Neuronal stem cell (in vitro differentiated cells): ENCODE measurements at regions not wholly inside any gene's neighbourhood (a gene's known extent, or its start where the extent isn't known, plus 50 kb on each side); places are given as distances from the start of the nearest gene placed in this dataset.

Experiments used
- DNase-seq: peaks from one replicate; pipeline ENCODE4 v3.0.0-alpha.2; 2013; ENCODE audit warnings: low spot score
- H2AFZ ChIP-seq: one replicate; pipeline ENCODE4 v1.6.1; 2013; ENCODE audit warnings: mild to moderate bottlenecking, low read length, inconsistent platforms
- H2AK5ac ChIP-seq: 2 replicates; pipeline ENCODE4 v1.6.1; 2013; ENCODE audit warnings: low read depth, mild to moderate bottlenecking, inconsistent platforms, low read length, moderate library complexity, mixed read lengths
- H2BK120ac ChIP-seq: 2 replicates; pipeline ENCODE4 v1.6.1; 2013; ENCODE audit warnings: low read depth, mild to moderate bottlenecking, inconsistent platforms, low read length, moderate library complexity, mixed read lengths
- H2BK12ac ChIP-seq: one replicate; pipeline ENCODE4 v1.6.1; 2013; ENCODE audit warnings: low read length, inconsistent platforms
- H2BK15ac ChIP-seq: 2 replicates; pipeline ENCODE4 v1.6.1; 2013; ENCODE audit warnings: mild to moderate bottlenecking, low read length, inconsistent platforms, mixed read lengths
- H2BK5ac ChIP-seq: one replicate; pipeline ENCODE4 v1.6.1; 2013; ENCODE audit warnings: inconsistent platforms, mild to moderate bottlenecking, low read length, moderate library complexity
- H3K14ac ChIP-seq: one replicate; pipeline ENCODE4 v1.6.1; 2013; ENCODE audit warnings: low read length, inconsistent platforms
- H3K18ac ChIP-seq: 2 replicates; pipeline ENCODE4 v1.6.1; 2013; ENCODE audit warnings: low read length, inconsistent platforms
- H3K23ac ChIP-seq: 2 replicates; pipeline ENCODE4 v1.6.1; 2013; ENCODE audit warnings: low read depth, mild to moderate bottlenecking, mixed read lengths, low read length, inconsistent platforms; ENCODE audit not compliant: poor library complexity
- H3K27ac ChIP-seq: replicated peaks from 3 replicates; pipeline ENCODE4 v1.5.1; 2013; ENCODE audit warnings: low read length, inconsistent platforms
- H3K27me3 ChIP-seq, 3 experiments: 2 replicates each; pipeline ENCODE4 v1.6.1; 2013; ENCODE audit warnings: low read length in 3 of 3, mild to moderate bottlenecking in 2 of 3, inconsistent platforms in 1 of 3, low read depth in 1 of 3, mixed read lengths in 1 of 3, moderate library complexity in 1 of 3; ENCODE audit not compliant: control insufficient read depth in 3 of 3, insufficient read depth in 3 of 3
- H3K36me3 ChIP-seq, 2 donors: replicated peaks in 1 of 2; 2 replicates each; pipeline ENCODE4 v1.6.1; 2013; ENCODE audit warnings: low read length in 2 of 2; ENCODE audit not compliant: control insufficient read depth in 2 of 2, insufficient read depth in 2 of 2
- H3K4ac ChIP-seq: 2 replicates; pipeline ENCODE4 v1.6.1; 2013; ENCODE audit warnings: inconsistent platforms, mild to moderate bottlenecking, low read length, moderate library complexity
- H3K4me1 ChIP-seq, 2 donors: 1 replicate in 1 of 2; 2 replicates in 1 of 2; pipeline ENCODE4 v1.6.1; 2013; ENCODE audit warnings: low read length in 2 of 2, low read depth in 1 of 2; ENCODE audit not compliant: control insufficient read depth in 2 of 2, insufficient read depth in 1 of 2
- H3K4me2 ChIP-seq: one replicate; pipeline ENCODE4 v1.6.1; 2013; ENCODE audit warnings: mild to moderate bottlenecking, low read length, inconsistent platforms; ENCODE audit not compliant: insufficient read depth, poor library complexity, severe bottlenecking
- H3K4me3 ChIP-seq, 2 donors: 2 replicates each; pipeline ENCODE4 v1.5.1; 2013; ENCODE audit warnings: low read length in 2 of 2, mild to moderate bottlenecking in 2 of 2, inconsistent platforms in 1 of 2, moderate library complexity in 1 of 2
- H3K79me1 ChIP-seq: one replicate; pipeline ENCODE4 v1.6.1; 2013; ENCODE audit warnings: low read depth, mild to moderate bottlenecking, inconsistent platforms, low read length, moderate library complexity
- H3K9ac ChIP-seq: one replicate; pipeline ENCODE4 v1.6.1; 2013; ENCODE audit warnings: mild to moderate bottlenecking, low read depth, low read length, inconsistent platforms; ENCODE audit not compliant: poor library complexity
- H3K9me3 ChIP-seq, 2 donors: replicated peaks in 1 of 2; 2 replicates each; pipeline versions ENCODE3 to v1.6.1; 2013; ENCODE audit warnings: low read length in 2 of 2, mild to moderate bottlenecking in 2 of 2, inconsistent platforms in 1 of 2, low read depth in 1 of 2, mixed read lengths in 1 of 2, moderate library complexity in 1 of 2; ENCODE audit not compliant: control insufficient read depth in 2 of 2, insufficient read depth in 1 of 2
- H4K8ac ChIP-seq: one replicate; pipeline ENCODE4 v1.6.1; 2013; ENCODE audit warnings: low read depth, mild to moderate bottlenecking, inconsistent platforms, low read length, moderate library complexity
- H4K91ac ChIP-seq: one replicate; pipeline ENCODE4 v1.6.1; 2013; ENCODE audit warnings: low read length, low read depth, mild to moderate bottlenecking, inconsistent platforms; ENCODE audit not compliant: poor library complexity
- WGBS, 2 donors: extraction: QIAGEN DNeasy Blood & Tissue Kit; methylation state at CpG; one replicate each; pipeline ENCODE4 v1.1.7; 2013; ENCODE audit warnings: missing lambda C conversion rate in 2 of 2, mixed read lengths in 1 of 2; ENCODE audit not compliant: insufficient read length in 2 of 2, insufficient replicate concordance in 1 of 2; ENCODE audit errors: extremely low coverage in 2 of 2; 5-methylcytosine and 5-hydroxymethylcytosine counted together

DNA sequence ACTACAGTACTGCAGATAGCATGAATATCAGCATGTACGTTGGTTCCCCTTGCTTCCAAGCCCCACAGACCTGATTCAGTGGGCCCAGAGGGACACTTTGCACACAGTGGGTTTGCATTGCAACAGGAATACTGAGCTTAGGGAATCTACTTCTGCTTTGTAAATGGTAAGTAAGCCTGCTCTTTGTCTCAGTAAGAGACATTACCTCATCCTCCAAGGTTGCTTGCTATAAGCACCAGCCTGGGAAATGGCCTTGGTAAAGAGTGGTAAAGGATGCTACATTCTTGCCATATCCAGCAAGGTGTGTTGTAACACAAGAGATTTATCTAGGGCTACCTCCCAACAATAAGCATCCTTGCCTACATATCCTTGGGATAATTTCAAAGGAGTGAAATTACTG is 730.5 kb downstream of the INHBA start:
- no peaks in the 10 kb centered on the region for H3K36me3 ChIP-seq
- H4K8ac ChIP-seq, result no peak overlapping the region
- no peak for DNase-seq
- H2AFZ ChIP-seq, result no peak overlapping the region
- H3K23ac ChIP-seq, result no peak overlapping the region
- H3K79me1 ChIP-seq, result no peaks in the 10 kb centered on the region
- no peak overlapping the region for H2AK5ac ChIP-seq
- no peaks in the 10 kb centered on the region for H3K27me3 ChIP-seq
- no peak overlapping the region for H3K4ac ChIP-seq
- no peak overlapping the region for H3K27ac ChIP-seq
- no CpG with 5 or more reads among the region's 1 CpG for WGBS, 2 donors
- no peak overlapping the region for H2BK12ac ChIP-seq
- no peak overlapping the region for H3K14ac ChIP-seq
- no peak overlapping the region for H3K4me3 ChIP-seq
- no peaks in the 10 kb centered on the region for H3K4me1 ChIP-seq
- no peak overlapping the region for H2BK15ac ChIP-seq
- H4K91ac ChIP-seq, result no peak overlapping the region
- H3K18ac ChIP-seq, result no peak overlapping the region
- H3K9me3 ChIP-seq, result no peaks in the 10 kb centered on the region
- H2BK5ac ChIP-seq, result no peak overlapping the region
- no peak overlapping the region for H3K9ac ChIP-seq
- H3K4me2 ChIP-seq, result no peak overlapping the region
- no peak overlapping the region for H2BK120ac ChIP-seq

DNA sequence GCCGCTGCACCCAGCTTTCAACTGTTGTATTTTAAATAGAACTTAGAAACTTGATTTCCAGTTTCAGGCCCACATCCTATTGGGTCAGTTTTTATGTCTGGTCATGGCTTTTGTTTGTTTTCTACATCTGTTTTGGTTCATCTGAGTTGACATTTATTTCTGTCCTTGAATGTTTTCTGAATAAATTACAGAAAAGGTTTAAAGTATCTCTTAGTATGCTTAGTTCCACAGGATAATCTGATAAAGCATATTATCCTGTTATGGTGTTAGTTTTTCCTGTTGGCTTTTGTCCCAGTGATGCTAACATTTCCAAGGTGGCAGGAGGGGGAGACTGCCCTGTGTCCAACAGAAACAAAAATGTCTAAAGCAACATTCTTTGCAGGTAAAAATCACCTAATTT is 733.2 kb downstream of the INHBA start:
- H3K4ac ChIP-seq, result no peak overlapping the region
- H3K4me3 ChIP-seq, result no peak overlapping the region
- no peak overlapping the region for H2AFZ ChIP-seq
- no peak overlapping the region for H3K14ac ChIP-seq
- H2AK5ac ChIP-seq, result no peak overlapping the region
- no peak overlapping the region for H3K23ac ChIP-seq
- no peak overlapping the region for H3K27ac ChIP-seq
- H4K91ac ChIP-seq, result no peak overlapping the region
- no peak overlapping the region for H2BK15ac ChIP-seq
- DNase-seq, result no peak
- H3K9ac ChIP-seq, result no peak overlapping the region
- no CpG with 5 or more reads among the region's 1 CpG for WGBS, 2 donors
- H3K18ac ChIP-seq, result no peak overlapping the region
- H3K36me3 ChIP-seq, result no peaks in the 10 kb centered on the region
- H3K9me3 ChIP-seq, result no peaks in the 10 kb centered on the region
- no peaks in the 10 kb centered on the region for H3K79me1 ChIP-seq
- peaks cover 2 to 6% of the 10 kb centered on the region in 2 donors for H3K4me1 ChIP-seq
- H2BK120ac ChIP-seq, result no peak overlapping the region
- H2BK12ac ChIP-seq, result no peak overlapping the region
- H3K4me2 ChIP-seq, result no peak overlapping the region
- no peak overlapping the region for H2BK5ac ChIP-seq
- H3K27me3 ChIP-seq, result no peaks in the 10 kb centered on the region
- no peak overlapping the region for H4K8ac ChIP-seq

DNA sequence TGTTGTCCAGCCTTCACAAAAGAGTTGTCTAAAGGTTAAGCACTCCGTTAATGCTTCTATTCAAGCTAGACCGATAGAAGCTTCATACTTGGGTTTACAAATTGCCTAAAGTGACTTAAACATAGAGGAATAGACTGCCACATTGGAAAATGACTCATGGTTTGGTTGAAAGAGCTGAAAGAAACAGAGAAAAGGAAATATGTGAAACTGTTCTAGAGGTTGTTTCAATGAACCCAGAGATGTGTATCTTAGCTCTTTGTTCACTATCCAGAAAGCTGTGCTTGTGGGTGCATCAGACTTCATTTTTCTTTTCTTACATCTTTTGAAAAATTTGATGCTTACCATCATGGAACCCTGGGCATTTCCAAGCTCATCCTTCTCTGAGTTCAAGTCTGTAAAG is 736.2 kb downstream of the INHBA start:
- Histone ChIP-seq H3K23ac (no peak overlapping the region), H3K27me3 (no peaks in the 10 kb centered on the region), H3K9me3 (no peaks in the 10 kb centered on the region), H2BK12ac (no peak overlapping the region), H4K8ac (no peak overlapping the region), H2AFZ (no peak overlapping the region), H3K79me1 (no peaks in the 10 kb centered on the region), H3K4me1 (peaks cover 2 to 7% of the 10 kb centered on the region in 2 donors), H4K91ac (no peak overlapping the region), H3K4ac (no peak overlapping the region), H3K36me3 (no peaks in the 10 kb centered on the region), H3K18ac (no peak overlapping the region), H2AK5ac (no peak overlapping the region), H3K9ac (no peak overlapping the region), H3K4me3 (no peak overlapping the region), H3K27ac (no peak overlapping the region), H2BK5ac (no peak overlapping the region), H3K4me2 (no peak overlapping the region), H2BK15ac (no peak overlapping the region), H2BK120ac (no peak overlapping the region), H3K14ac (no peak overlapping the region)
- no peak for DNase-seq
- WGBS, 2 donors, result no CpG with 5 or more reads among the region's 2 CpGs

DNA sequence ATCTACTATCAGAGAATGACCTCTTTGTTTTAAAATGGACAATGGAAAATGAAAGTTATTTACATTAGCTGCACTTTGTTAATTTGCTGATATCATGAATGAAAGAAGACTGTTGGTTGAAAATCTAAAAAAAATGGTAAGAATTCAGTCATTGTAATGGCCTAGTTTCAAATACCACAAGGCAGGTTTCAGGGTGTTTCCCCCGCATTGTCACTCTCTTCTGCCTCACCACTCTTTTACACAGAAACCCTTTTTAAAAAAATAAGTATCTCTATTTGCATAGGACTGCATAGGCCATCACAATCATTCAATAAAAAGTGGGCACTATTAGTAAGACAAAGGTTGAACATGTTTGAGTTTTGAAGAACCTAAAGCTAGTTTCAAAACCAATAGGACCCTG is 737.1 kb downstream of the INHBA start:
- no peaks in the 10 kb centered on the region for H3K27me3 ChIP-seq
- no peak overlapping the region for H3K27ac ChIP-seq
- no peak for DNase-seq
- H3K9ac ChIP-seq, result no peak overlapping the region
- no peak overlapping the region for H3K14ac ChIP-seq
- H3K18ac ChIP-seq, result no peak overlapping the region
- no peak overlapping the region for H4K91ac ChIP-seq
- no peak overlapping the region for H3K4ac ChIP-seq
- H2BK15ac ChIP-seq, result no peak overlapping the region
- H3K4me2 ChIP-seq, result no peak overlapping the region
- H2BK12ac ChIP-seq, result no peak overlapping the region
- no peak overlapping the region for H2BK5ac ChIP-seq
- no peak overlapping the region for H3K4me3 ChIP-seq
- H3K9me3 ChIP-seq, result no peaks in the 10 kb centered on the region
- H2AFZ ChIP-seq, result no peak overlapping the region
- H3K4me1 ChIP-seq, result peaks cover 2 to 7% of the 10 kb centered on the region in 2 donors
- H2BK120ac ChIP-seq, result no peak overlapping the region
- no peak overlapping the region for H4K8ac ChIP-seq
- no peak overlapping the region for H2AK5ac ChIP-seq
- WGBS, 2 donors, result no CpG with 5 or more reads among the region's 1 CpG
- no peaks in the 10 kb centered on the region for H3K79me1 ChIP-seq
- H3K23ac ChIP-seq, result no peak overlapping the region
- H3K36me3 ChIP-seq, result no peaks in the 10 kb centered on the region
